ENCODE measurements at regions not wholly inside any gene's neighbourhood (a gene's known extent, or its start where the extent isn't known, plus 50 kb on each side); places are given as distances from the start of the nearest gene placed in this dataset.
"Not testable (repeated sequence)": the region's sequence is repeated elsewhere in the genome, so short reads cannot be mapped to it uniquely, and the experiment has no call there.

GRCh38 chr5:6253846-6254245 lies 124.5 kb downstream of the MED10 start:
- Histone ChIP-seq H3K27ac (ENCODE audit: low read depth, low read length) (no peak overlapping the region), H3K36me3 (ENCODE audit: insufficient read depth, low read length) (no peaks in the 10 kb centered on the region), H3K9me3 (ENCODE audit: insufficient read depth, low read depth, low read length) (no peaks in the 10 kb centered on the region), H3K27me3 (ENCODE audit: insufficient read depth, low read length) (no peaks in the 10 kb centered on the region), H3K4me3 (ENCODE audit: low read length) (no peak overlapping the region), H3K4me1 (ENCODE audit: insufficient read depth, low read length) (no peaks in the 10 kb centered on the region), H3K9ac (ENCODE audit: low read depth, low read length) (no peak overlapping the region)
- 65% methylated on average over 3 of the region's 3 CpGs for WGBS

DNA sequence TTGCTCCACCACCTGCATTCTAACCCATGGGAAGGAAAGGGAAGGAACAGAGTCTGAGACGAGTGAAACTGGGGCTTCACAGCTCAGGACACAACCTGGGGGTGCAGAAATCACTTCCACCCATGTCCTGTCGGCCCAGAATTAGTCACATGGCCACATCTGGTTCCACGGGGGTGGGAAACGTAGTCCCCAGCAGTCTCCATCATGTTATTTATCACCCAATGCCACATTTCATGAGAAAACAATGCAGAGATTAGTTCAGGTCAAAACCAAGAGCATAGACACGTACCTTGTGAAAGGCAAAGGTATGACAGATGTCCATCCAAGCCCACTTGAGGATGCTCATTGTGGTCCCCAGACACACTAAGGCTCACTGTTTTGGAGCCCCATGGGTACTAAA lies 125.1 kb downstream of the MED10 start:
- H3K9me3 ChIP-seq (ENCODE audit: insufficient read depth, low read depth, low read length) = no peaks in the 10 kb centered on the region
- H3K36me3 ChIP-seq (ENCODE audit: insufficient read depth, low read length) = no peaks in the 10 kb centered on the region
- no peak overlapping the region for H3K27ac ChIP-seq (ENCODE audit: low read depth, low read length)
- H3K4me1 ChIP-seq (ENCODE audit: insufficient read depth, low read length) = no peaks in the 10 kb centered on the region
- 92% methylated on average over 5 of the region's 5 CpGs for WGBS
- H3K9ac ChIP-seq (ENCODE audit: low read depth, low read length) = no peak overlapping the region
- H3K27me3 ChIP-seq (ENCODE audit: insufficient read depth, low read length) = no peaks in the 10 kb centered on the region
- no peak overlapping the region for H3K4me3 ChIP-seq (ENCODE audit: low read length)

- WGBS = 83% methylated on average over 6 of the region's 6 CpGs
- H3K27me3 ChIP-seq (ENCODE audit: insufficient read depth, low read length) = no peaks in the 10 kb centered on the region
- no peaks in the 10 kb centered on the region for H3K4me1 ChIP-seq (ENCODE audit: insufficient read depth, low read length)
Observed at GRCh38 chr5:6252581-6252980, 125.8 kb downstream of the MED10 start.

GRCh38 chr5:6251565-6252102 lies 126.7 kb downstream of the MED10 start:
- 88% methylated on average over 7 of the region's 7 CpGs for WGBS
- H3K27ac ChIP-seq (ENCODE audit: low read depth, low read length) = no peak overlapping the region
- no peaks in the 10 kb centered on the region for H3K9me3 ChIP-seq (ENCODE audit: insufficient read depth, low read depth, low read length)
- H3K4me1 ChIP-seq (ENCODE audit: insufficient read depth, low read length) = peaks cover 5% of the 10 kb centered on the region; the same call in 1 of the 2 replicates
- no peaks in the 10 kb centered on the region for H3K36me3 ChIP-seq (ENCODE audit: insufficient read depth, low read length)
- H3K4me3 ChIP-seq (ENCODE audit: low read length) = no peak overlapping the region
- no peak overlapping the region for H3K9ac ChIP-seq (ENCODE audit: low read depth, low read length)
- no peaks in the 10 kb centered on the region for H3K27me3 ChIP-seq (ENCODE audit: insufficient read depth, low read length)

More at GRCh38 chr5:6252581-6252980, 125.8 kb downstream of the MED10 start:
- Histone ChIP-seq H3K9ac (ENCODE audit: low read depth, low read length) (no peak overlapping the region), H3K4me3 (ENCODE audit: low read length) (no peak overlapping the region), H3K36me3 (ENCODE audit: insufficient read depth, low read length) (no peaks in the 10 kb centered on the region), H3K27ac (ENCODE audit: low read depth, low read length) (no peak overlapping the region), H3K9me3 (ENCODE audit: insufficient read depth, low read depth, low read length) (no peaks in the 10 kb centered on the region)

DNA sequence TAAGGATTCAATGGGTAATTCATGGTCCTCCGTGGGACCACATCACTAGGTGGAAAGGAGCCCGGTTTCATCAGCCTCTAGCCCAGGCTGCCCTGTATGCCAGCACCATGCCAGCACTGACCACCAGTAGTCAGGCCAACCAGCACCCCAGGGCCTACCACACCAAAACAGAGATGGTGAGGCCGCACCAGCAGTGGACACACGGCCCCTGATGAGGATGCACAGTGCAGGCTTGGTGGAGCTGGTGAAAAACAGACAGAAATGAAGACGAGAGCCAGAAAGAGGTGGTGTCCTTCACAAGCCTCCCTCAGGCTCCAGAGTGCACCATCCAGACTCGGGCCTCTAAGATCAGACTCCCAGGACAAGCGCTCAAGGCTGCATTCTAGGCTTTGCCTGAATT lies 128.2 kb downstream of the MED10 start:
- Histone ChIP-seq H3K36me3 (ENCODE audit: insufficient read depth, low read length) (no peaks in the 10 kb centered on the region), H3K27me3 (ENCODE audit: insufficient read depth, low read length) (no peaks in the 10 kb centered on the region), H3K4me1 (ENCODE audit: insufficient read depth, low read length) (peaks cover 7% of the 10 kb centered on the region; the same call in 1 of the 2 replicates), H3K27ac (ENCODE audit: low read depth, low read length) (no peak overlapping the region), H3K9ac (ENCODE audit: low read depth, low read length) (no peak overlapping the region), H3K9me3 (ENCODE audit: insufficient read depth, low read depth, low read length) (no peaks in the 10 kb centered on the region), H3K4me3 (ENCODE audit: low read length) (no peak overlapping the region)
- WGBS = 88% methylated on average over 7 of the region's 7 CpGs

DNA sequence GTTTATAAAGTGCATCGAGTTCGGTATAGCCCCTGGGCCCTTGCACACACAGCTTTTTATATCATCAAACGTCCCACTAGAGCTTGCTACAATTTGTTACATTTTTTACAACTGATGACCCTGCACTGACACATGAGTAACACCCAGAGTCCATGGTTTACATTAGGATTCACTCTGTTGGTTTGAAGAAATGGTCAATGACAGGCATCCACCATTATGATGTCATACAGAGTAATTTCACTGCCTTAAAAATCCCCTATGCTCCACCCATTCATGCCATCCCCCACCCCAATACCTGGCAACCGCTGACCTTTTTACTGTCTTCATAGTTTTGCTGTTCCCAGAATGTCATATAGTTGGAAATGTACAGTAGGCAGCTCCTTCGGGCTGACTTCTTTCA lies 130.2 kb downstream of the MED10 start:
- Histone ChIP-seq H3K27me3 (ENCODE audit: insufficient read depth, low read length) (no peaks in the 10 kb centered on the region), H3K4me3 (ENCODE audit: low read length) (no peak overlapping the region), H3K9ac (ENCODE audit: low read depth, low read length) (no peak overlapping the region), H3K4me1 (ENCODE audit: insufficient read depth, low read length) (peaks cover 7% of the 10 kb centered on the region; the same call in 1 of the 2 replicates), H3K36me3 (ENCODE audit: insufficient read depth, low read length) (no peaks in the 10 kb centered on the region), H3K9me3 (ENCODE audit: insufficient read depth, low read depth, low read length) (no peaks in the 10 kb centered on the region), H3K27ac (ENCODE audit: low read depth, low read length) (no peak overlapping the region)
- 92% methylated on average over 5 of the region's 5 CpGs for WGBS

- no peak overlapping the region for H3K27ac ChIP-seq (ENCODE audit: low read depth, low read length)
Observed at GRCh38 chr5:6246820-6247437, 131.4 kb downstream of the MED10 start.

DNA sequence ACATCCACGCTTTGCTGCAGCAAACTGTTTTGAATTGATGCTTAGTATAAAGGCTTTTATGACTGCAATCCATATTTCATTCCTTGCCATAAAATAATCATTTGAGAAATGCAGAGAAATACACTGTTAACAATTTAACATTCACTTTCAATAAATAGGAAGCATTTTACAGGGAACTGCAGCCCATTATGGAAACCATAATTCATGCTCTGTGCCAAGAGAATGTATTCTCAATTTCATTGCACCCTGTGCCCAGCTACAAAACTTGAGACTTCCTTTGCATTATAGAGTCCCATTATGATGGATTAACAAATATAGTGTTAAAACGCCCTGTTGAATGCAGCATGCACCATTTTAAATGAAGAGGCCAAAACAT lies 134.0 kb downstream of the MED10 start:
- H3K9ac ChIP-seq (ENCODE audit: low read depth, low read length) = no peak overlapping the region
- no peak overlapping the region for H3K4me3 ChIP-seq (ENCODE audit: low read length)
- H3K27me3 ChIP-seq (ENCODE audit: insufficient read depth, low read length) = no peaks in the 10 kb centered on the region
- peaks cover 7% of the 10 kb centered on the region; the same call in 1 of the 2 replicates for H3K4me1 ChIP-seq (ENCODE audit: insufficient read depth, low read length)
- no peak overlapping the region for H3K27ac ChIP-seq (ENCODE audit: low read depth, low read length)
- no peaks in the 10 kb centered on the region for H3K36me3 ChIP-seq (ENCODE audit: insufficient read depth, low read length)
- 95% methylated on average over 2 of the region's 2 CpGs for WGBS
- H3K9me3 ChIP-seq (ENCODE audit: insufficient read depth, low read depth, low read length) = peaks cover 9% of the 10 kb centered on the region

More at GRCh38 chr5:6246820-6247437, 131.4 kb downstream of the MED10 start:
- no peak overlapping the region for H3K9ac ChIP-seq (ENCODE audit: low read depth, low read length)
- H3K4me3 ChIP-seq (ENCODE audit: low read length) = no peak overlapping the region
- H3K9me3 ChIP-seq (ENCODE audit: insufficient read depth, low read depth, low read length) = no peaks in the 10 kb centered on the region
- 90% methylated on average over 3 of the region's 4 CpGs for WGBS
- peaks cover 7% of the 10 kb centered on the region; the same call in 1 of the 2 replicates for H3K4me1 ChIP-seq (ENCODE audit: insufficient read depth, low read length)
- H3K36me3 ChIP-seq (ENCODE audit: insufficient read depth, low read length) = no peaks in the 10 kb centered on the region
- H3K27me3 ChIP-seq (ENCODE audit: insufficient read depth, low read length) = no peaks in the 10 kb centered on the region

GRCh38 chr5:6243706-6244338 lies 134.5 kb downstream of the MED10 start:
- no peak overlapping the region for H3K27ac ChIP-seq (ENCODE audit: low read depth, low read length)
- H3K36me3 ChIP-seq (ENCODE audit: insufficient read depth, low read length) = no peaks in the 10 kb centered on the region
- 94% methylated on average over 5 of the region's 5 CpGs for WGBS
- H3K9ac ChIP-seq (ENCODE audit: low read depth, low read length) = no peak overlapping the region
- H3K27me3 ChIP-seq (ENCODE audit: insufficient read depth, low read length) = no peaks in the 10 kb centered on the region
- peaks cover 9% of the 10 kb centered on the region for H3K9me3 ChIP-seq (ENCODE audit: insufficient read depth, low read depth, low read length)
- H3K4me3 ChIP-seq (ENCODE audit: low read length) = no peak overlapping the region
- peaks cover 7% of the 10 kb centered on the region; the same call in 1 of the 2 replicates for H3K4me1 ChIP-seq (ENCODE audit: insufficient read depth, low read length)

GRCh38 chr5:6241056-6241455 lies 137.3 kb downstream of the MED10 start:
- H3K27me3 ChIP-seq (ENCODE audit: insufficient read depth, low read length); H3K9me3 ChIP-seq (ENCODE audit: insufficient read depth, low read depth, low read length); H3K36me3 ChIP-seq (ENCODE audit: insufficient read depth, low read length): not testable (repeated sequence)

GRCh38 chr5:6236858-6237481 lies 141.4 kb downstream of the MED10 start:
- H3K9me3 ChIP-seq (ENCODE audit: insufficient read depth, low read depth, low read length) = peaks cover 9% of the 10 kb centered on the region
- WGBS = 85% methylated on average over 8 of the region's 8 CpGs
- no peak overlapping the region for H3K27ac ChIP-seq (ENCODE audit: low read depth, low read length)
- no peaks in the 10 kb centered on the region for H3K4me1 ChIP-seq (ENCODE audit: insufficient read depth, low read length)
- no peaks in the 10 kb centered on the region for H3K36me3 ChIP-seq (ENCODE audit: insufficient read depth, low read length)
- no peak overlapping the region for H3K4me3 ChIP-seq (ENCODE audit: low read length)
- H3K9ac ChIP-seq (ENCODE audit: low read depth, low read length) = no peak overlapping the region
- no peaks in the 10 kb centered on the region for H3K27me3 ChIP-seq (ENCODE audit: insufficient read depth, low read length)

More at GRCh38 chr5:6241056-6241455, 137.3 kb downstream of the MED10 start:
- not testable (repeated sequence) for H3K4me3 ChIP-seq (ENCODE audit: low read length); H3K27ac ChIP-seq (ENCODE audit: low read depth, low read length); H3K4me1 ChIP-seq (ENCODE audit: insufficient read depth, low read length); H3K9ac ChIP-seq (ENCODE audit: low read depth, low read length)

Data from HUES64 (cell line).